Calu3 (cell line): ENCODE measurements at regions not wholly inside any gene's neighbourhood (a gene's known extent, or its start where the extent isn't known, plus 50 kb on each side); places are given as distances from the start of the nearest gene placed in this dataset.

Experiments used
- BruUV-seq: library from RNA; stranded (reverse); fragments of 400-500 nt; replicated peaks from 2 replicates; lab custom pipeline; 2021; lab: Mats Ljungman, UMichigan
- CTCF ChIA-PET: fragments of 300-600 bp; sonication (Branson Sonifier 250); formaldehyde crosslinking; loops from one replicate; lab custom pipeline; 2022; ENCODE audit warnings: antibody characterized with exemption; lab: Charles Lee
- DNase-seq: peaks from one replicate; pipeline ENCODE4 v3.0.0; 2022
- H3K27ac Mint-ChIP-seq: one replicate; pipeline ENCODE4 v1.8.0; 2022; ENCODE audit warnings: mixed read lengths; ENCODE audit not compliant: unreplicated experiment
- H3K27me3 Mint-ChIP-seq: one replicate; pipeline ENCODE4 v1.8.0; 2022; ENCODE audit warnings: mixed read lengths; ENCODE audit not compliant: unreplicated experiment
- H3K36me3 Mint-ChIP-seq: one replicate; pipeline ENCODE4 v1.8.0; 2022; ENCODE audit warnings: mild to moderate bottlenecking, moderate library complexity, mixed read lengths; ENCODE audit not compliant: insufficient read depth, unreplicated experiment
- H3K4me1 Mint-ChIP-seq: one replicate; pipeline ENCODE4 v1.8.0; 2022; ENCODE audit warnings: mild to moderate bottlenecking, low read depth, mixed read lengths; ENCODE audit not compliant: unreplicated experiment
- H3K4me3 Mint-ChIP-seq: one replicate; pipeline ENCODE4 v1.8.0; 2022; ENCODE audit warnings: mild to moderate bottlenecking, low read depth, moderate library complexity, mixed read lengths; ENCODE audit not compliant: unreplicated experiment
- H3K9me3 Mint-ChIP-seq: one replicate; pipeline ENCODE4 v1.8.0; 2022; ENCODE audit warnings: low read depth, mixed read lengths; ENCODE audit not compliant: unreplicated experiment
- intact Hi-C: fragments of 100-400 bp; cut with micrococcal nuclease; formaldehyde crosslinking; loops from one replicate; pipeline ENCODE4 v1.10.0; 2022; ENCODE audit not compliant: unreplicated experiment
- TF ChIP-seq, protein P1 (sequence below): fragments of 200-600 bp; IDR thresholded peaks from one replicate; pipeline ENCODE4 v1.8.0; 2022; ENCODE audit warnings: antibody characterized with exemption; ENCODE audit not compliant: unreplicated experiment

DNA sequence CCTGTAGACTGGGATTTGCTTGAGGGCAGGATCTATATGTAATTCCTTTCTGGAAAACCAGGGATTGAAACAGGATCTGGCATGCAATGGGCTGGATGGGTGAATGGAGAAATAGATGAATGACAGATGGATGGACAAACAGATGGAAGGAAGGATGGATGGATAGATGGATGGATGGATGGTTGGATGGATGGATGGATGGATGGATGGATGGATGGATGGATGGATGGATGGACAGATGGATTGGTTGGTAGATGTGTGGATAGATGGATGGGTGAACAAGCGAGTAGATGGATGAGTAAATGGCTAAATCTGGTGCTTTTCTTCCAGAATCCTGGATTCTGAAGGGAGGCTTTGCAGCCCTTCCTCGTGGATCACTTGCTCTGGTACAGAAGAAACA, 162.5 kb upstream of the SMIM23 start:
- no peaks in the 10 kb centered on the region for H3K36me3 Mint-ChIP-seq
- TF ChIP-seq, protein P1, sequence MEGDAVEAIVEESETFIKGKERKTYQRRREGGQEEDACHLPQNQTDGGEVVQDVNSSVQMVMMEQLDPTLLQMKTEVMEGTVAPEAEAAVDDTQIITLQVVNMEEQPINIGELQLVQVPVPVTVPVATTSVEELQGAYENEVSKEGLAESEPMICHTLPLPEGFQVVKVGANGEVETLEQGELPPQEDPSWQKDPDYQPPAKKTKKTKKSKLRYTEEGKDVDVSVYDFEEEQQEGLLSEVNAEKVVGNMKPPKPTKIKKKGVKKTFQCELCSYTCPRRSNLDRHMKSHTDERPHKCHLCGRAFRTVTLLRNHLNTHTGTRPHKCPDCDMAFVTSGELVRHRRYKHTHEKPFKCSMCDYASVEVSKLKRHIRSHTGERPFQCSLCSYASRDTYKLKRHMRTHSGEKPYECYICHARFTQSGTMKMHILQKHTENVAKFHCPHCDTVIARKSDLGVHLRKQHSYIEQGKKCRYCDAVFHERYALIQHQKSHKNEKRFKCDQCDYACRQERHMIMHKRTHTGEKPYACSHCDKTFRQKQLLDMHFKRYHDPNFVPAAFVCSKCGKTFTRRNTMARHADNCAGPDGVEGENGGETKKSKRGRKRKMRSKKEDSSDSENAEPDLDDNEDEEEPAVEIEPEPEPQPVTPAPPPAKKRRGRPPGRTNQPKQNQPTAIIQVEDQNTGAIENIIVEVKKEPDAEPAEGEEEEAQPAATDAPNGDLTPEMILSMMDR = no peak
- H3K4me3 Mint-ChIP-seq = no peak overlapping the region
- intact Hi-C loops = no loop called here
- BruUV-seq = no TSS peak
- no peaks in the 10 kb centered on the region for H3K9me3 Mint-ChIP-seq
- CTCF ChIA-PET = interaction anchor here (1.0 to 1.1 kb wide), 2 partner anchors 10 to 22 kb away, joined by 3 to 4 read pairs; no protein-coding TSS in a partner anchor
- no peak overlapping the region for H3K27ac Mint-ChIP-seq
- H3K27me3 Mint-ChIP-seq = peaks cover 77% of the 10 kb centered on the region
- no peak for DNase-seq
- H3K4me1 Mint-ChIP-seq = no peaks in the 10 kb centered on the region

DNA sequence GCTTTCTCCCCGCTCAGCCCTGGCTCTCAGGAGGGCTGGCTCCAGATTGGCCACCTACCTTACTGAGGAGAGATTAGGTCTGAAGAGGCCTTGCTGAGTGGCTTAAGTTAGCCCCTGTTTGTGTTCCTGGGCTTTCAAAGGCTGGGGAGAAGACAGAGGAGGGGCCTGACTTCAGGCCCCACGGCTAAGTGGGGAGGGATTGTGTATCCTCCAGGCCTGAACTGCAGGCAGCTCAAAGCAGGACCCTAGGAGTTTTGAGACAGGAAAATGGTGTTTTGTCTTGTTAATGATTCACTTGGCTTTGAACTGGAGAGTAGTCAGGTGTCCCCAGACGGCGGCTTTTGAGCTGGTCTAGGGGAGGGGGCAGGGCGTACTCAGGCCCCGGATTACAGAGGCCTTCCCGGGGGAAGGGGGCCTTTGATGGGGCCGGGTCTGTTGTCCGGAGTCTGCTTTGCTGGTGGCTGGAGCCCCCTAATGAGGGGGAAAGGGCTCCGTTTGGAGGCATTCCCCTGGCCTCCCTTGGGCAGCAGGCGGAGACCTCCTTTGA, 162.0 kb upstream of the SMIM23 start:
- TF ChIP-seq, protein P1 = no peak
- CTCF ChIA-PET = interaction anchor here (1.0 to 1.1 kb wide), 2 partner anchors 9 to 23 kb away, joined by 3 to 4 read pairs; no protein-coding TSS in a partner anchor
- no TSS peak for BruUV-seq
- intact Hi-C loops = no loop called here
- no peaks in the 10 kb centered on the region for H3K36me3 Mint-ChIP-seq
- no peak overlapping the region for H3K27ac Mint-ChIP-seq
- H3K4me1 Mint-ChIP-seq = no peaks in the 10 kb centered on the region
- no peak overlapping the region for H3K4me3 Mint-ChIP-seq
- no peaks in the 10 kb centered on the region for H3K9me3 Mint-ChIP-seq
- no peak for DNase-seq
- peaks cover 82% of the 10 kb centered on the region for H3K27me3 Mint-ChIP-seq

DNA sequence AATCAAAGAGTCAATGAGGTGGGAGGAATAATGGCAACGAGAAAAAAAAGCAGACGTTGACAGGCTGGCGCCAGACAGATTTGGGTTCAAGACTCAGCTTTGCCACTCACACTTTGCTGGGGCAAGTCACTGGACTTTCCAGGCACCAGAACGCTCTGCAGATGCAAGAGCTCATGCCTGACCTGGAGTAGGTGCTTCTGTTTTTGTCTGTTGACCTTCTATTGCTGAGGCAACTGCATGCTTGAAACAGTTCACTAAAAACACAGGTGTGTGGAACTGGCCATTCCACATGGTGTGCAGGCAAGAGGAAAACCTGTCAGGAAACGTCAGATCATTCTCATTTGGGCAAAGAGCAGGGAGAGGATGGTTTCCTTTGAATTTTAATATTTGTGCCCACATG, 161.2 kb upstream of the SMIM23 start:
- TF ChIP-seq, protein P1 = no peak
- no peaks in the 10 kb centered on the region for H3K9me3 Mint-ChIP-seq
- BruUV-seq = no TSS peak

DNA sequence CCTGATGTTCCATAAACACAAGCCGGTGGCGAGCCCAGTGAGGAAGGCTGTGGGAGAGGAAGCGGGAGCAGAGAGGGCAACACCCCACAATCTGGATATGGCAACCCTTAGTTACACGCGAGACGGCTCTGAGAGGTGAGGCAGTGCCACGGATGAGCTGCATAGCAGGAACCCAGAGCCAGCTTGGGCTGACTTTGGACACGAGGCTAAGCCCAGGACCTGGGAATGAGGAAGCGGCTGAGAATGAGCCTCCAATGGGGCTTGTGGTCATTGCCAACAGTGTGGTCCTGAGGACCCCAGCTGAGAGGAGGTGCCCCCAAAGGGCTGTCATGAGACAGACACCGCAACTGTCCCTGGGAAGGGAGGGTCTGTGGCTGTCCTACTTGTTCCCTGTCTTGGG, 160.0 kb upstream of the SMIM23 start:
- no peak overlapping the region for H3K27ac Mint-ChIP-seq
- H3K27me3 Mint-ChIP-seq = peaks cover 83% of the 10 kb centered on the region
- CTCF ChIA-PET = interaction anchor here (0.6 kb wide), 1 partner anchor 958 kb away, joined by 3 read pairs; no protein-coding TSS in a partner anchor
- TF ChIP-seq, protein P1 = no peak
- H3K4me1 Mint-ChIP-seq = peaks cover 12% of the 10 kb centered on the region
- no TSS peak for BruUV-seq
- no peak overlapping the region for H3K4me3 Mint-ChIP-seq
- DNase-seq = no peak
- H3K9me3 Mint-ChIP-seq = no peaks in the 10 kb centered on the region
- intact Hi-C loops = no loop called here
- no peaks in the 10 kb centered on the region for H3K36me3 Mint-ChIP-seq

More for the DNA sequence above, 161.2 kb upstream of the SMIM23 start:
- CTCF ChIA-PET = interaction anchor here (1.1 kb wide), 1 partner anchor 23 kb away, joined by 3 read pairs; no protein-coding TSS in a partner anchor
- no peaks in the 10 kb centered on the region for H3K36me3 Mint-ChIP-seq
- H3K27ac Mint-ChIP-seq = no peak overlapping the region
- H3K27me3 Mint-ChIP-seq = peaks cover 89% of the 10 kb centered on the region
- no peak for DNase-seq
- peaks cover 4% of the 10 kb centered on the region for H3K4me1 Mint-ChIP-seq
- H3K4me3 Mint-ChIP-seq = no peak overlapping the region
- intact Hi-C loops = no loop called here
